ENCODE measurements at regions not wholly inside any gene's neighbourhood (a gene's known extent, or its start where the extent isn't known, plus 50 kb on each side); places are given as distances from the start of the nearest gene placed in this dataset.

GRCh38 chr2:234621120-234621519, 124.2 kb upstream of the ARL4C start:
- no peaks in the 10 kb centered on the region for H3K23me2 ChIP-seq (ENCODE audit: low read depth, low read length)
- ChIA-PET CTCF (ENCODE audit: partially characterized antibody) (interaction anchor here (1.1 to 1.7 kb wide), 2 partner anchors 10 to 18 kb away, joined by 3 to 8 read pairs; no protein-coding TSS in a partner anchor), POLR2A (ENCODE audit: partially characterized antibody) (no interaction called here)
- H3K79me1 ChIP-seq (ENCODE audit: low read depth, low read length): no peaks in the 10 kb centered on the region
- no peak overlapping the region for H4K8ac ChIP-seq (ENCODE audit: extremely low read depth, insufficient read depth, low read length)
- no peak overlapping the region for H3K23ac ChIP-seq (ENCODE audit: insufficient read length)
- no peak for DNase-seq (ENCODE audit: low read depth in 1 of 2, low spot score in 2 of 2)
- H3K9me3 ChIP-seq (ENCODE audit: insufficient read depth in 2 of 2, low read depth in 1 of 2, low read length in 1 of 2): no peaks in the 10 kb centered on the region
- H4K91ac ChIP-seq (replicated peaks; ENCODE audit: insufficient read length, low read length): no peak overlapping the region
- H3K4ac ChIP-seq (replicated peaks; ENCODE audit: insufficient read length, low read depth, low read length): no peak overlapping the region
- no peak overlapping the region for H3K56ac ChIP-seq (replicated peaks; ENCODE audit: insufficient read length, low read depth, low read length)
- WGBS, 2 experiments (ENCODE audit: extremely low coverage in 1 of 2, insufficient coverage in 1 of 2, insufficient read length in 1 of 2, insufficient replicate concordance in 2 of 2, low coverage in 1 of 2, low lambda C conversion rate in 2 of 2, missing lambda C conversion rate in 1 of 2): 92% methylated on average over 5 of the region's 5 CpGs; no CpG with 5 or more reads in 1 of the 2 experiments
- peak overlapping the region; percentile 61; the same call in 1 of the 2 replicates for H2BK5ac ChIP-seq (ENCODE audit: low read depth, low read length)
- H3K4me3 ChIP-seq (ENCODE audit: extremely low read depth in 1 of 4, insufficient read depth in 2 of 4, low read depth in 3 of 4, low read length in 4 of 4): no peak overlapping the region
- H3K27me3 ChIP-seq (replicated peaks in 1 of 4; ENCODE audit: control insufficient read depth in 3 of 4, extremely low read depth in 1 of 4, insufficient read depth in 3 of 4, low read length in 3 of 4): no peaks in the 10 kb centered on the region
- H4K5ac ChIP-seq (ENCODE audit: insufficient read length, low read depth, low read length): no peak overlapping the region
- 0 out of 2 replicates have a peak overlapping the region, but pooled peaks have one; percentile 40 for H2BK20ac ChIP-seq (ENCODE audit: low read length)
- no peaks in the 10 kb centered on the region for H3K79me2 ChIP-seq (ENCODE audit: control insufficient read depth in 1 of 2, insufficient read depth in 2 of 2, low read length in 2 of 2)
- no peak overlapping the region for H2AK5ac ChIP-seq (ENCODE audit: low read depth, low read length)
- H3K4me2 ChIP-seq (ENCODE audit: insufficient read depth in 1 of 2, low read depth in 2 of 2, low read length in 2 of 2): no peak overlapping the region
- H2AFZ ChIP-seq (ENCODE audit: low read length): no peak overlapping the region
- H3K27ac ChIP-seq (ENCODE audit: low read depth, low read length): no peak overlapping the region
- no peaks in the 10 kb centered on the region for H3K36me3 ChIP-seq (ENCODE audit: control insufficient read depth in 2 of 4, insufficient read depth in 4 of 4, low read length in 3 of 4)
- no peak overlapping the region; a peak in 1 of 7 replicates for H3K9ac ChIP-seq (replicated peaks in 1 of 4; ENCODE audit: extremely low read depth in 1 of 4, low read depth in 3 of 4, low read length in 3 of 4)
- no peak overlapping the region for H2BK120ac ChIP-seq (replicated peaks; ENCODE audit: low read depth, low read length)
- no peaks in the 10 kb centered on the region for H3K4me1 ChIP-seq (replicated peaks in 1 of 4; ENCODE audit: control insufficient read depth in 3 of 4, insufficient read depth in 4 of 4, low read length in 3 of 4)
- no peak overlapping the region for H3K14ac ChIP-seq (ENCODE audit: insufficient read length)
- no peak for FAIRE-seq
- 0 out of 2 replicates have a peak overlapping the region, but pooled peaks have one; percentile 44 for H2BK12ac ChIP-seq (ENCODE audit: low read depth, low read length)
- H2BK15ac ChIP-seq (ENCODE audit: low read length): 0 out of 2 replicates have a peak overlapping the region, but pooled peaks have one; percentile 84
- no peaks in the 10 kb centered on the region for H4K20me1 ChIP-seq (replicated peaks in 1 of 2; ENCODE audit: control insufficient read depth in 1 of 2, insufficient read depth in 2 of 2, low read length in 2 of 2)
- TF ChIP-seq, protein P1, sequence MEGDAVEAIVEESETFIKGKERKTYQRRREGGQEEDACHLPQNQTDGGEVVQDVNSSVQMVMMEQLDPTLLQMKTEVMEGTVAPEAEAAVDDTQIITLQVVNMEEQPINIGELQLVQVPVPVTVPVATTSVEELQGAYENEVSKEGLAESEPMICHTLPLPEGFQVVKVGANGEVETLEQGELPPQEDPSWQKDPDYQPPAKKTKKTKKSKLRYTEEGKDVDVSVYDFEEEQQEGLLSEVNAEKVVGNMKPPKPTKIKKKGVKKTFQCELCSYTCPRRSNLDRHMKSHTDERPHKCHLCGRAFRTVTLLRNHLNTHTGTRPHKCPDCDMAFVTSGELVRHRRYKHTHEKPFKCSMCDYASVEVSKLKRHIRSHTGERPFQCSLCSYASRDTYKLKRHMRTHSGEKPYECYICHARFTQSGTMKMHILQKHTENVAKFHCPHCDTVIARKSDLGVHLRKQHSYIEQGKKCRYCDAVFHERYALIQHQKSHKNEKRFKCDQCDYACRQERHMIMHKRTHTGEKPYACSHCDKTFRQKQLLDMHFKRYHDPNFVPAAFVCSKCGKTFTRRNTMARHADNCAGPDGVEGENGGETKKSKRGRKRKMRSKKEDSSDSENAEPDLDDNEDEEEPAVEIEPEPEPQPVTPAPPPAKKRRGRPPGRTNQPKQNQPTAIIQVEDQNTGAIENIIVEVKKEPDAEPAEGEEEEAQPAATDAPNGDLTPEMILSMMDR (IDR thresholded peaks at IDR 0.05; ENCODE audit: control extremely low read depth in 1 of 3, insufficient read depth in 1 of 3, low read depth in 1 of 3, low read length in 3 of 3): no peak
- H3K18ac ChIP-seq (ENCODE audit: extremely low read depth, low read length): 0 out of 2 replicates have a peak overlapping the region, but pooled peaks have one; percentile 40
